ENCODE measurements at regions not wholly inside any gene's neighbourhood (a gene's known extent, or its start where the extent isn't known, plus 50 kb on each side); places are given as distances from the start of the nearest gene placed in this dataset.
"Not testable (repeated sequence)": the region's sequence is repeated elsewhere in the genome, so short reads cannot be mapped to it uniquely, and the experiment has no call there.

- DNase-seq (ENCODE audit: low spot score), result no peak
Observed at GRCh38 chr5:57955511-57955910, 472.9 kb upstream of the ACTBL2 start.

DNA sequence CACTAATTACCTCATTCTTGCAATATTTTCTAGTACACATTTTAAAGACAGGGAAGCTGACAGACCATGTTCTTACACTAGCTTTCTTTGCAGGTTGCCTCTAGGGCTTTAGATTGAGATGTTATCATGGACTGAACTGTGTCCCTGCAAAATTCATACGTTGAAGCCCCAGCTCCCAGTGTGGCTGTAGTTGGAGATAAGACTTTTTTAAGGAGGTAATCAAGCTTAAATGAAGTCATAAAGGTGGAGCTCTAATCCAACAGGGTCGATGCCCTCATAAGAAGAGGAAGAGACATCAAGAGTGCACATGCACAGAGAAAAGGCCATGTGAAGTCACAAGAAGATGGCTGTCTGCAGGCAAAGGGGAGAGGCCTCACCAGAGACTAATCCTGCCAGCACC, 471.2 kb upstream of the ACTBL2 start:
- DNase-seq (ENCODE audit: low spot score), result no peak

DNA sequence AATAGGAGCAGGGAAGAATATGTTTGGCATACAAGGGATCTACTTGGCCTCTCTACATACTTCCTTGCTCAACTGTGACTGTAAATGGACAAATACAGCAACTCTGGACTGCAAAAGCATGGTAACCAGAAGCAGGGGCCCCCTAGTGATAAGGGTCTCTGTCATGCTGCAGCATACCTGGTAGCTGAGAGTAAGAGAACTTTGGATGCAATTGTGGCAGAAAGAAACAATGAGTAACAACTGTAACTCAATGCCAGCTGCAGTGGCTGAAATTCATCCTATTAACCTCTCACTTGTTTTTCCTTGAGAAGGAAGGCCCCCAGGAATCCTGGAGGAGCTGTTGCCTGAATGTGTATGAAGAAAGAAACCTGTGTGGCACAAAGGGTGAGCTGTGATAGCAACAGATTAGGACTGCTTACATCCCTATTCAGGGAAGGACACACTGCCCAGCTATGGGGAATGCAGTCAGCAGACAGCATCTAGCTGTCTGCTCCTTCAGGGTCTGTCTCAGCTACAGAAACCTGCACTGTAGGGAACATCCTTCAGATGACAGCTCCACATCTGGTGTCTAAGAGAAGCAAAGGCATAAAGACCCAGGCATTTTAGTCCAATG, 468.1 kb upstream of the ACTBL2 start:
- DNase-seq (ENCODE audit: low spot score), result no peak

GRCh38 chr5:57948091-57948490, 465.5 kb upstream of the ACTBL2 start:
- no peak for DNase-seq (ENCODE audit: low spot score)

GRCh38 chr5:57947181-57947580, 464.6 kb upstream of the ACTBL2 start:
- DNase-seq (ENCODE audit: low spot score), result no peak

GRCh38 chr5:57940879-57941278, 458.3 kb upstream of the ACTBL2 start:
- no peak for DNase-seq (ENCODE audit: low spot score)

DNA sequence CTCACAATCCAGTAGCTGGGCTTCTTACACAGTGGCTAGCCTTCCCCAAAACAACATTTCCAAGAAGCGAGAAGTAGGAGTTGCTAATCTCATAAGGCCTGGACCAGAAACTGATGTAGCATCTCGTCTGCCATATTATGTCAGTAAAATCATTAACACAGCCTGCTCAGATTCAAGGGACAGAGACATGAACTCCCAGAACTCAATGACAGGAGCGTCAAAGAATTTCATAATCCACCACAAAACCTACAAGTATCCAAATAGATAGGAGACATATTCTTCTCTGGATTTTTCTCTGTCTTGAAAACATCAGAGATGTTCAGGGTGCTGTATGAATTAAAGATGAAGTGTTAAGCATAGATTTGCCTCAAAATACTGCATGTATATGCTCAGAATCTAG, 457.6 kb upstream of the ACTBL2 start:
- no peak for DNase-seq (ENCODE audit: low spot score)

GRCh38 chr5:57939771-57940170, 457.2 kb upstream of the ACTBL2 start:
- DNase-seq (ENCODE audit: low spot score), result no peak

- DNase-seq (ENCODE audit: low spot score), result no peak
Observed at GRCh38 chr5:57939335-57939734, 456.7 kb upstream of the ACTBL2 start.

- DNase-seq (ENCODE audit: low spot score), result peak; percentile 23
Observed at GRCh38 chr5:57938174-57938557, 455.6 kb upstream of the ACTBL2 start.

GRCh38 chr5:57937501-57938173, 455.0 kb upstream of the ACTBL2 start:
- DNase-seq (ENCODE audit: low spot score), result no peak

GRCh38 chr5:57937025-57937424, 454.4 kb upstream of the ACTBL2 start:
- no peak for DNase-seq (ENCODE audit: low spot score)

- no peak for DNase-seq (ENCODE audit: low spot score)
Observed at GRCh38 chr5:57932761-57933160, 450.1 kb upstream of the ACTBL2 start.

- no peak for DNase-seq (ENCODE audit: low spot score)
Observed at GRCh38 chr5:57931807-57932206, 449.2 kb upstream of the ACTBL2 start.

DNA sequence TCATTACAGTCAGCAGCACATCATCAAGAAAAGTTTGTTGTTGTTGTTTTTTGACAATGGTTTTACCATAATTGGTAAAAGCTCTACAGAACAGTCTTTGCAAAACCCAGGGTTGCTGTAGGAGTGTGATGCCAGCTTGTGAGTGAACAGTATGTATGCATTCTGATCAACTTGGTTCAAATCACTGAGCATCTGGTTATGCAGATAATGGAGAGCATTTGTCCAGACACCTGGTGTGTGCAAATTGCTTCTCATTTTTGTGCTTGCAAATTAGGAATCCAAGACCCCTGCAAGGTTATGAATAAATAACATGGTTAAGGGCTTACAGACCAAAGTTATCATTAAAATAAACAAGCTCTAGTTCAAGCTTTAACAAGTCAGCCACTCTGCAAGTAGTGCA, 448.7 kb upstream of the ACTBL2 start:
- no peak for DNase-seq (ENCODE audit: low spot score)

DNA sequence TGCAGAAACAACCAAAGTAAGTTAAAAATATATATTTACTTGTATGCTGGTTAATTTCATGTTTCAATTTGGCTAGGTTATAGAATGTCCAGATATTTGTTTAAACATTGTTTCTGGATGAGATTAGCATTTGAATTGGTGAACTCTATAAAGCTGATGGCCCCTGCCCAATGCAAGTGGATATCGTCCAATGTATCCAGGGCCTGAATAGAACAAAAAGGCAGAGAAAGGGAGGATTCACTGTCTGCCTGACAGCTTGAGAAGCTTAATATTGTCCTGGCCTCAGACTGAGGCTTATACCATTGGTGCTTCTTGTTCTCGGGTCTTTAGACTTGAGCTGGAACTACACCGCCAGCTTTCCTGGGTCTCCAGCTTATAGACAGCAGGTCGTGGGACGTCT, 446.7 kb upstream of the ACTBL2 start:
- no peak for DNase-seq (ENCODE audit: low spot score)

DNA sequence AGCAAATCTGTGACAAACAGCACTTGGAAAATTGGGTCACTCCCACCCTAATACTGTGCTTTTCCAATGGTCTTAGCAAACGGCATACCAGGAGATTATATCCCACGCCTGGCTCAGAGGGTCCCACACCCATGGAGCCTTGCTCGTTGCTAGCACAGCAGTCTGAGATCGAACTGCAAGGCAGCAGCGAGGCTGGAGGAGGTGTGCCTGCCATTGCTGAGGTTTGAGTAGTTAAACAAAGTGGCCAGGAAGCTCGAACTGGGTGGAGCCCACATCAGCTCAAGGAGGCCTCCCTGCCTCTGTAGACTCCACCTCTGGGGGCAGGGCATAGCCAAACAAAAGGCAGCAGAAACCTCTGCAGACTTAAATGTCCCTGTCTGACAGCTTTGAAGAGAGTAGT, 440.5 kb upstream of the ACTBL2 start:
- DNase-seq (ENCODE audit: low spot score), result not testable (repeated sequence)

DNA sequence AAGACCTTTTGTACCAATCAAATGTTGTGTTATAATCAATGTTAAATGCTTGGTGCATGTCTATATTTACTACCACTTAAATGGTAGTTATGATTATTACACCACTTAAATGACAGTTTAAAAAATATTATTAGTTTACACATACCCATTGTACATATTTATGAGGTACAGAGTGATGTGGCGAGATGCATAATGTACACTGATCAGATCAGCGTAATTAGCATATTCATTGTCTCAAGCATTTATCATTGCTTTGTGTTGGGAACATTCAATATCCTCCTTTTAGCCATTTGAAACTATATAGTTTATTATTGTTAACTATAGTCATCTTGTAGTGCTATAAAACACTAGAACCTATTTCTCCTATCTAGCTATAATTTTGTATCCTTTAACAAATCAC, 434.4 kb upstream of the ACTBL2 start:
- DNase-seq (ENCODE audit: low spot score), result no peak

DNA sequence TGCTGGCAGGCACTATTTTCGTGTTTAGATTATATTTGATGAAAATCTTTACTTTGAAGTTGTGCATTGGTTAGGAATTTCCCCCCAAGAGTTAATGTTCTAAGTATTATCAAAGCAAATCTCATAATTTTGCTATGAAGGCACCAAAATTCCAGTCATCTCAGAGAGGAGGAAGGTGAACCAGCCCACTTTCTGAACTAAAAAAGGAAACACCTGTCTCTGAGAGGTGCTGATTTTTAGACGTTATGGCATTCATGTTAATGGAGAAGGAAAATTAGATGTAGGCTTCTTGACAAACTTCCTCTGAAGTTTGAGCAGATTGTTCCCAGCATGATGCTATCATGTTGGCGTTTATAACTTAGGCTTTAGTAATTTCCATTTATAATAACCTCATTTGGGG, 432.9 kb upstream of the ACTBL2 start:
- no peak for DNase-seq (ENCODE audit: low spot score)

GRCh38 chr5:57911438-57911837, 428.8 kb upstream of the ACTBL2 start:
- no peak for DNase-seq (ENCODE audit: low spot score)

DNA sequence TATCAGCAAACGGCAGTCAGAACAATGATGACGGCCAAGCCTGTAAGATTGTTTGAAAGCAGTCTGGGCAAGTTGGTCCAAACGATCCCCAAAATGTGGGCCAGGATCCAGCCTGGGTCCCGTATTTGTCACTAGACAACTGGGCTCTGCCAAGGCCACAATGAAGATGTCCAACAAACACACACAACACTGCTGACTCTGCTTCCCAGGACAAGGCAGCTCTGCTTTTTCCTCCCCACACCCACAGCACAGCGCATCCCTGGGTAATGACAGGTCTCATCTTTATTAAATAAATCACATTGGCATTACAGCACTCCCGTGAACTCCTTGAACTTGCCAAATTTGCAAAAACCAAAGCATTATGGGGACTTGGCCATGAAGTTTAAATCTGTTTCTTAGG, 424.1 kb upstream of the ACTBL2 start:
- DNase-seq (ENCODE audit: low spot score), result no peak

GRCh38 chr5:57903458-57903857, 420.8 kb upstream of the ACTBL2 start:
- no peak for DNase-seq (ENCODE audit: low spot score)

DNA sequence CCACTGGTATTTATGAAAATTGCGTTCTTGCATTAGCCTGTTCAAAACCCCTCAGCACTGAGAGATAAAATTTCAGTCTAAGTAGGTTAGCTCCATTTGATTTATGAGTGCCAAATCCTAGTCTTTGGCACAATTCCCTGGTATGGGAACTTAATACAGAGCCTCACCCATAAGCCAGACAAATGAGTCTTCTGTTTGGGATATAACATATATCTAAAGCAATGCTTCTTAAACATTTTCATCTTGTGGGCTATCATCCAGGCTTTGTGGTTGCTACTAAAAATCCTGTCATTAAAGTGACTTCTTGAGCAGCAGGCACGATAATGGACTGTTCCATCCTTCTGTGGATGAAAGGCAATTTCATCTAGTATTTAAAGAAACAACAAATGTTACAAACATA, 419.5 kb upstream of the ACTBL2 start:
- no peak for DNase-seq (ENCODE audit: low spot score)

All from HT-29 (cell line).